Prostate gland (tissue), 2 donors: ENCODE measurements at regions not wholly inside any gene's neighbourhood (a gene's known extent, or its start where the extent isn't known, plus 50 kb on each side); places are given as distances from the start of the nearest gene placed in this dataset.

Experiments used
- DNase-seq: peaks from one replicate; pipeline ENCODE4 v3.0.0-alpha.2; 2019; ENCODE audit warnings: low spot score
- H3K27ac ChIP-seq, 2 donors: fragments of 200-600 bp; sonication (generic); 2 replicates each; pipeline ENCODE4 v1.5.1; 2017 to 2019
- H3K27me3 ChIP-seq: fragments of 200-600 bp; sonication (generic); replicated peaks from 2 replicates; pipeline ENCODE4 v1.5.1; 2019; ENCODE audit not compliant: insufficient read depth
- H3K36me3 ChIP-seq, 2 donors: fragments of 200-600 bp; sonication (generic); 1 replicate in 1 of 2; 2 replicates in 1 of 2; pipeline versions ENCODE4 v1.5.1 to v1.8.1; 2017 to 2019
- H3K4me1 ChIP-seq: fragments of 200-600 bp; sonication (generic); replicated peaks from 2 replicates; pipeline ENCODE4 v1.5.1; 2019
- H3K4me3 ChIP-seq, 2 donors: fragments of 200-600 bp; sonication (generic); 2 replicates each; pipeline ENCODE4 v1.5.1; 2017 to 2019
- H3K9me3 ChIP-seq: fragments of 200-600 bp; sonication (generic); 2 replicates; pipeline ENCODE4 v1.5.1; 2017
- POLR2A ChIP-seq: fragments of 450-650 bp; IDR thresholded peaks from one replicate; pipeline ENCODE4 v1.6.1; 2016; ENCODE audit warnings: antibody characterized with exemption, mild to moderate bottlenecking
- POLR2AphosphoS5 ChIP-seq: sonication (generic); formaldehyde crosslinking; IDR thresholded peaks from one replicate; pipeline ENCODE4 v1.6.1; 2017; ENCODE audit warnings: antibody characterized with exemption
- WGBS: methylation state at CpG from one replicate; pipeline ENCODE4 v1.1.5; 2018; 5-methylcytosine and 5-hydroxymethylcytosine counted together
- intact Hi-C: fragments of 100-400 bp; cut with DNase I; formaldehyde crosslinking; loops from one replicate; pipeline ENCODE4 v1.14.2; 2022
- TF ChIP-seq, protein P1 (sequence below), 4 experiments: fragments of 200-600 bp in 2 of 4; fragments of 450-650 bp in 2 of 4; sonication (generic) in 2 of 4; IDR thresholded peaks; 1 replicate in 3 of 4; 2 replicates in 1 of 4; pipeline ENCODE4 v1.5.1; 2016 to 2019; ENCODE audit warnings: antibody characterized with exemption in 4 of 4, mild to moderate bottlenecking in 2 of 4, moderate library complexity in 2 of 4

DNA sequence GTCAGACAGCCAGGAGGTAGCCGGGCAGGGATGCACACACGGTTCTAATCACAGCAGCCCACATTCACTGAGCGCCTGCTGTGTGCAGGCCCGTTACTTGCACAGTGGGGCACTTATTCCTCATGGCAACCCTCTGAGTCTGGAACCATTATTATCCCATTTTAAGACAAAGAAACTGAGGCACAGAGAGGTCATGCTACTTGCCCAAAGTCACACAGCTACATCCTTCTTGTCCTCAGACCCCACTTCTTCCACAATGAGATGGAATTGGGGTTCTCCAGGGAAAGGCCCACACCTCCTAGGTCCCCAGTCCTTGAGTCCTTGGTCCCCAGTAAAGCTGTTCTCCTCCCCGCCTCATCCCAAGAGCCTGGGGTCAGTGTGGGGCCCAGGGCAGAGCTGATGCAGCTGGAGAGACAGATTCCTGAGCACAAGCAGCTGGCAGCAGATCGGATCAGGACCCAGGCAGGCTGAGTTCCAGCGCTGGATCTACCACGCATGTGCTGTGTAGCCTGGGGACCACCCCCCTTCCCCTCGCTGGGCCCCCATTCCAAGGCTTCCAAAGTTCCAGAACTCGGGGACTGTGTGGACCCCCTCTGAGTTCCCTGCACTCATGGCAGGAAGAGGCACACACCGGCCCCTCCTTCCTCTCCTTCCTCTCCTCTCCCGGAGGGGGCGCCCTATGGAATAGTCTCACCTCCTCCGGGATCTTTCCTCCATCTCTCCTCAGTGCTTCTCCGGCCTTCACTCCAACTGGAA is 393.4 kb downstream of the MATN1 start:
- Histone ChIP-seq H3K4me1 (no peaks in the 10 kb centered on the region), H3K4me3 (no peak overlapping the region), H3K9me3 (no peaks in the 10 kb centered on the region), H3K27me3 (no peaks in the 10 kb centered on the region), H3K27ac (no peak overlapping the region), H3K36me3 (no peaks in the 10 kb centered on the region)
- WGBS = 75% methylated on average over 15 of the region's 15 CpGs
- TF ChIP-seq POLR2A = no peak
- TF ChIP-seq, protein P1, sequence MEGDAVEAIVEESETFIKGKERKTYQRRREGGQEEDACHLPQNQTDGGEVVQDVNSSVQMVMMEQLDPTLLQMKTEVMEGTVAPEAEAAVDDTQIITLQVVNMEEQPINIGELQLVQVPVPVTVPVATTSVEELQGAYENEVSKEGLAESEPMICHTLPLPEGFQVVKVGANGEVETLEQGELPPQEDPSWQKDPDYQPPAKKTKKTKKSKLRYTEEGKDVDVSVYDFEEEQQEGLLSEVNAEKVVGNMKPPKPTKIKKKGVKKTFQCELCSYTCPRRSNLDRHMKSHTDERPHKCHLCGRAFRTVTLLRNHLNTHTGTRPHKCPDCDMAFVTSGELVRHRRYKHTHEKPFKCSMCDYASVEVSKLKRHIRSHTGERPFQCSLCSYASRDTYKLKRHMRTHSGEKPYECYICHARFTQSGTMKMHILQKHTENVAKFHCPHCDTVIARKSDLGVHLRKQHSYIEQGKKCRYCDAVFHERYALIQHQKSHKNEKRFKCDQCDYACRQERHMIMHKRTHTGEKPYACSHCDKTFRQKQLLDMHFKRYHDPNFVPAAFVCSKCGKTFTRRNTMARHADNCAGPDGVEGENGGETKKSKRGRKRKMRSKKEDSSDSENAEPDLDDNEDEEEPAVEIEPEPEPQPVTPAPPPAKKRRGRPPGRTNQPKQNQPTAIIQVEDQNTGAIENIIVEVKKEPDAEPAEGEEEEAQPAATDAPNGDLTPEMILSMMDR (IDR thresholded peaks at IDR 0.05) = no peak
- no peak for TF ChIP-seq POLR2AphosphoS5
- intact Hi-C loops = no loop called here
- DNase-seq = no peak

DNA sequence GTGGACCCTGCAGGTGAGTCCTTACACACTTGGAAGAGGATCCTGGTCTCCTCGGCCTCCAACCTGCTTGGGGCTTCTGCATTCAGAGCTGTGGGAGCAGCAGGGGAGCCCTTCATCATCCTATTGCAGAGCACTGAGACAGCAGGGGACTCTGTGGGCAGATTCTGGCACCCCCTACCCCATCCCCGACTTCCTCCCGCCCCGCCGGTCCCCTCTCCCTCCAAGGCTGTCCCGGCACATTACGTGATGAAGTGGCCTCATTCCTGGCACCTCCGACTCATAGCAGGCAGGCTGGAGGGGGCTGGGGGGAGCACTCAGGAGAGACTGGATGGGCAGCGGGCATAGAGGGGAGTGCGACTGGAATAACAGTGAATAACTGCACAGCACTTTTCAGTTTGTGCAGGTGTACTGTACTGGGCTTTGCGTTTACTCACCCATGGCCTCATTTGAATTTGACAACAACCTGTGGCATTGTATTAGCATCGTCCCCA is 394.1 kb downstream of the MATN1 start:
- H3K27me3 ChIP-seq = no peaks in the 10 kb centered on the region
- H3K36me3 ChIP-seq = no peaks in the 10 kb centered on the region
- H3K27ac ChIP-seq = no peak overlapping the region
- H3K9me3 ChIP-seq = no peaks in the 10 kb centered on the region
- no peaks in the 10 kb centered on the region for H3K4me1 ChIP-seq
- H3K4me3 ChIP-seq = no peak overlapping the region
- 81% methylated on average over 12 of the region's 12 CpGs for WGBS
- TF ChIP-seq, protein P1 (IDR thresholded peaks at IDR 0.05) = no peak
- TF ChIP-seq POLR2A (no peak), POLR2AphosphoS5 (no peak)
- DNase-seq = no peak
- intact Hi-C loops = no loop called here

DNA sequence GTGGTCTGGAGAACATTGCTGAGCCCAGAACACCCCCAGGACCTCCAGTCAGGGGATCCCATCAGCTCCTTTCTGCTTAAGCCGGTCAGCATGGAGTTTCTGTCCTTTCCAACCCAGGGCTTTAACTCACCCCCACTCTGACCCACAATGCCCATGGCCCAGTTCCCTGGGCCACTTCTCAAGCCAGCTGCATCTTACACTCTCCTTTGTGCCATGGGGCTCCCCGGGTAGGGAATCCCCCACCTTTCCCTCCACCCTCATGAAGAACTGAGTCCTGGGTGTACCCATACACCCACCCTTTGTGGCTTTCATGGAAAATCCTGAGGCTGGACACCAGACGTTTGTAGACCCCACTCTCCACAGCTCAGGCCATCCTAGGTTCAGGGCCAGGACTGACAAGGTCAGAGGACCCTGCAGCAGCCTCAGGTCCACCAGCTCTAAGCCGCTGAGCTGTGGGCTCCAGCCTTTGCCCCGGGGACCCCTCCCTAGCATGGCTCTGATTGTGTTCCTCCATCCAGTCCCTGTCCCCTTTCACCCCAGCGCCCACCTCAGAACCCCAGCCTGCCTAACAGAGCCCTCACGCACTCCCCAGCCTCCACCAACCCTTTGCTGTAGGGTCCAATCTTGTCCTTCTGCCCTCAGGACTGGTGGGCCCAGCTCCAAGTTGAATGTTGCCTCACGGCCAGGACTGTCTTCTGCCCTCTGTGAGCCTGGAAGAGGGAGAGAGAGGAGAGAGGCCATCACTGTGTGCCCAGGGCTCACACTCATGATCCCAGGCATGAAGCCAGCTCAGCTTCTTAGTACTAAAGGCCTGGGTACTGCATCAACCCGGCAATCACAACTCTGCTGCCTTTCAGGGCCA is 394.8 kb downstream of the MATN1 start:
- Histone ChIP-seq H3K9me3 (no peaks in the 10 kb centered on the region), H3K27me3 (no peaks in the 10 kb centered on the region), H3K27ac (no peak overlapping the region), H3K36me3 (no peaks in the 10 kb centered on the region), H3K4me1 (no peaks in the 10 kb centered on the region), H3K4me3 (no peak overlapping the region)
- intact Hi-C loops = no loop called here
- WGBS = 82% methylated on average over 9 of the region's 9 CpGs
- no peak for DNase-seq
- no peak for TF ChIP-seq POLR2AphosphoS5
- no peak for TF ChIP-seq POLR2A
- TF ChIP-seq, protein P1 (IDR thresholded peaks at IDR 0.05) = no peak

DNA sequence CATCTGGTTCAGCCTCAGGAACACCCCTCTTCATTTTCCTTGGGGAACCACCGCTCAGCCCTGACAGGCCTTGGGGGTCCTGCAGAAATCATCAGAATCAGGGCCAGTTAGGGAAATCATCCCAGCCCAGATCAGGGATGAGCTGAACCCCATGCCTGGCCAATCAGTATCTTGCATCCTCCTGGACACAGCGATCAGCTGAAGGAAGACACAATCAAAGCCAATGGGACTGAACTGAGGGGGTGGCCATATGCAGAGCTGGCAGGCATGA is 395.4 kb downstream of the MATN1 start:
- TF ChIP-seq, protein P1 (IDR thresholded peaks at IDR 0.05) = no peak
- no peak for TF ChIP-seq POLR2A
- no peak for TF ChIP-seq POLR2AphosphoS5
- Histone ChIP-seq H3K9me3 (no peaks in the 10 kb centered on the region), H3K27me3 (no peaks in the 10 kb centered on the region), H3K4me3 (no peak overlapping the region), H3K27ac (no peak overlapping the region), H3K36me3 (no peaks in the 10 kb centered on the region), H3K4me1 (no peaks in the 10 kb centered on the region)
- DNase-seq = no peak
- 90% methylated on average over 2 of the region's 2 CpGs for WGBS
- intact Hi-C loops = no loop called here
